Fibroblast of villous mesenchyme (primary cell): ENCODE measurements at regions not wholly inside any gene's neighbourhood (a gene's known extent, or its start where the extent isn't known, plus 50 kb on each side); places are given as distances from the start of the nearest gene placed in this dataset.

Source experiments
- DNase-seq: peaks from one replicate; pipeline ENCODE4 v3.0.0-alpha.2; 2010; ENCODE audit warnings: low read depth
- H3K4me3 ChIP-seq: 2 replicates; pipeline ENCODE4 v1.5.1; 2011; ENCODE audit warnings: low read depth, mild to moderate bottlenecking, low read length
- CTCF ChIP-seq: IDR thresholded peaks from 2 replicates; pipeline ENCODE4 v1.5.1; 2012; ENCODE audit warnings: low read depth, mild to moderate bottlenecking, low read length; ENCODE audit not compliant: insufficient read depth

GRCh38 chr2:60359569-60359968 lies 193.9 kb downstream of the BCL11A start:
- no peak for DNase-seq
- H3K4me3 ChIP-seq = no peak overlapping the region
- no peak for TF ChIP-seq CTCF

DNA sequence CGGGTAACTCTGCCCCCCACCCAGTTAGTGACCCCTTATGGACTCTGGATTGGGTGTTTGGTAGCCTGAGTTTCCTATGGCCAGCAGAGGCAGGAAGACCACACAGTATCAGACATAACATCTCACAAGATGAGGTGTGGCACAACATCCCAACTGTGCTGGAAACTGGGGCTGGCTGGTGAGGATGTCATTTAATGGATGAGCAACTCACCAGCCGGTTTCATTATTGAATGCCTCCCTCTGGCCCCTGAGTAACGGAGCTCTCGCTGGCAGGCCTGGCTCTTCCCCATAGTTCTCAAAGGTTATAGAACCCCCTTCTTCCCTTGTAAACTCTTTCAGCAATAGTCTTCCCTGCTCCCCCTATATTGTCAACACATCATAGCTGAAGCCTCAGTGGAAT lies 195.0 kb downstream of the BCL11A start:
- no peak for TF ChIP-seq CTCF
- DNase-seq = no peak
- no peak overlapping the region for H3K4me3 ChIP-seq

GRCh38 chr2:60357996-60358395 lies 195.5 kb downstream of the BCL11A start:
- no peak for TF ChIP-seq CTCF
- no peak for DNase-seq
- no peak overlapping the region for H3K4me3 ChIP-seq

DNA sequence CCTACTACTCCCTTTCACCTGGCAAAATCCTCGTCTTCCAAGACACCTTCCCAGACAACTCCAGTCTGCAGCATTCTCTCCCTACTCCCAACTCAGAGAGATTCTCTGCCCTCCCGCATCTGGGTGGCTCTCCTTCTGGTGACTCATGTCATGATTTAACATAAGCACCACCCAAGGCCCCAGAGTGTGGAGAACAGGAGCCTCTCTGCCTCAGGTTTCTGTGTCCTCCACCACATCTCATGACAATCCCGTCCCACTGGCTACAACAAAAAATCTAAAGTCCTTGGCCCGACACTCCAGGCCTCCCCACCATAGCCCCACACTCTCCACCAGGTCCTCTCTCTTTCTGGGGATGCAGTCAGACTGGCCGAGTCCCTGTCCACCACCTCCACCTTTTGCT lies 197.1 kb downstream of the BCL11A start:
- no peak for DNase-seq
- no peak for TF ChIP-seq CTCF
- H3K4me3 ChIP-seq = no peak overlapping the region

DNA sequence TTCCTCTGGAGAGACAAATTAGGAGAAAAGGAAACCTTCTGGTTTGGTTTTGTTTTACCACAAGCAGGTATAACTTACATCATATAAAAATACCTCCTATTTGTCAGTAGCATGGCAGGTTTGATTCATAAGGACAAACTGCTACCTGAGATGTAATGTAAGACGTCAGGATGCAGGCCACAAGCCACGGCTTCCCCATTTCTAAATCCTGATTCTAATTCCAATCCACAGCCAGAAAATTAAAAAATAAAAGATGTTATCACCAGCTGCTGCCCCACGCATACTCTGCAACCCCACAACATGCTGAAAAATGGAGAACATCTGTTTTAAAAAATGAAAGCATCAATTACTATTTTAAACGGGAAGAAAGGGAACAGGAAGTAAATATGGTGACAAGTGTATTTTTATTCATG lies 197.6 kb downstream of the BCL11A start:
- H3K4me3 ChIP-seq = no peak overlapping the region
- no peak for TF ChIP-seq CTCF
- no peak for DNase-seq

- no peak overlapping the region for H3K4me3 ChIP-seq
- no peak for TF ChIP-seq CTCF
- no peak for DNase-seq
Measured at GRCh38 chr2:60354713-60355112, 198.7 kb downstream of the BCL11A start.

DNA sequence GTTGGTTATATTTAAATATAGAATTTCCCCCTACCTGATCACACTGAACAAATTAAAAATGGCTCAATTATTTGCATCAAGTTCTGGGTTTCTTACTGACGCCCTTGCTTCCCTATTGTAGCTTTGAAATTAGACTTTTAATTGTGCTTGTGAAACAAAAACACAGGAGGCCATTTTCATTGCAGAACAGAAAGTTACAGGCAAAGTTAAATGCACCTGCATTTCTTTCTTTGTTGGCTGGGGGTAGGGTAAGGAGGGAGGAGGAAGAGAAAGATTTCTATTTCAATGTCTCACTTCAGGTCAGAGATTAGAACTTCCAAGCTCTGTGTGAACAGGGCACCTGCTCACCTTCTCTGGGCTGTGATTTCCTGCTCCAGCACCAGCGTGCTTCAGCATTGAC lies 199.6 kb downstream of the BCL11A start:
- no peak for TF ChIP-seq CTCF

More for the DNA sequence above, 199.6 kb downstream of the BCL11A start:
- no peak for DNase-seq
- H3K4me3 ChIP-seq = no peak overlapping the region
